GM23338 (cell line): ENCODE measurements at regions not wholly inside any gene's neighbourhood (a gene's known extent, or its start where the extent isn't known, plus 50 kb on each side); places are given as distances from the start of the nearest gene placed in this dataset.

Experiments used
- ATAC-seq: fragments of 200-7000 bp; cut with Tn5 transposase; 3 replicates; pipeline ENCODE4 v1.9.1; 2020
- DNase-seq: peaks from one replicate; pipeline ENCODE4 v3.0.0-alpha.2; 2015; ENCODE audit warnings: low spot score
- H2AFZ ChIP-seq: fragments of 200-600 bp; sonication (generic); 2 replicates; pipeline ENCODE4 v1.8.0; 2016; ENCODE audit warnings: antibody characterized with exemption, mild to moderate bottlenecking, moderate library complexity
- H3F3A ChIP-seq: fragments of 200-600 bp; sonication (generic); replicated peaks from 2 replicates; pipeline ENCODE4 v1.8.0; 2017; ENCODE audit warnings: antibody characterized with exemption, mixed run types, low read depth
- H3K27ac ChIP-seq: fragments of 200-600 bp; sonication (generic); 2 replicates; pipeline ENCODE4 v1.6.1; 2016; ENCODE audit warnings: low read depth
- H3K27me3 ChIP-seq: fragments of 200-600 bp; sonication (generic); 2 replicates; pipeline ENCODE4 v1.8.0; 2016; ENCODE audit warnings: mild to moderate bottlenecking, mixed run types, moderate library complexity; ENCODE audit not compliant: insufficient read depth
- H3K36me3 ChIP-seq: fragments of 200-600 bp; sonication (generic); 2 replicates; pipeline ENCODE4 v1.8.0; 2016; ENCODE audit warnings: mild to moderate bottlenecking; ENCODE audit not compliant: insufficient read depth
- H3K4me1 ChIP-seq: fragments of 200-600 bp; sonication (generic); 2 replicates; pipeline ENCODE4 v1.8.0; 2016; ENCODE audit warnings: mild to moderate bottlenecking, moderate library complexity; ENCODE audit not compliant: insufficient read depth
- H3K4me2 ChIP-seq: fragments of 200-600 bp; sonication (generic); 2 replicates; pipeline ENCODE4 v1.7.1; 2017; ENCODE audit warnings: mixed run types
- H3K4me3 ChIP-seq: fragments of 200-600 bp; sonication (generic); 2 replicates; pipeline ENCODE4 v1.6.1; 2016; ENCODE audit warnings: mixed run types
- H3K79me2 ChIP-seq: fragments of 200-600 bp; sonication (generic); replicated peaks from 2 replicates; pipeline ENCODE4 v1.8.0; 2017; ENCODE audit warnings: mild to moderate bottlenecking; ENCODE audit not compliant: insufficient read depth
- H3K9me2 ChIP-seq: fragments of 200-600 bp; sonication (generic); 2 replicates; pipeline ENCODE4 v1.8.0; 2017; ENCODE audit not compliant: insufficient read depth
- H4K20me1 ChIP-seq: fragments of 200-600 bp; sonication (generic); replicated peaks from 2 replicates; pipeline ENCODE4 v1.8.0; 2017; ENCODE audit warnings: mild to moderate bottlenecking; ENCODE audit not compliant: insufficient read depth
- H3K27ac Mint-ChIP-seq: 2 replicates; pipeline ENCODE4 v1.8.0; 2020; ENCODE audit warnings: inconsistent platforms, mild to moderate bottlenecking, moderate library complexity, mixed read lengths
- H3K27me3 Mint-ChIP-seq: 3 replicates; pipeline ENCODE4 v1.8.0; 2022; ENCODE audit warnings: low read depth, mild to moderate bottlenecking, moderate library complexity, mixed read lengths, inconsistent platforms; ENCODE audit not compliant: insufficient read depth, poor library complexity
- H3K36me3 Mint-ChIP-seq: 3 replicates; pipeline ENCODE4 v1.8.0; 2021; ENCODE audit warnings: low read depth, mild to moderate bottlenecking, inconsistent platforms, moderate library complexity, mixed read lengths
- H3K4me1 Mint-ChIP-seq: 3 replicates; pipeline ENCODE4 v1.8.0; 2020; ENCODE audit warnings: mild to moderate bottlenecking, inconsistent platforms, mixed read lengths
- H3K4me3 Mint-ChIP-seq: 3 replicates; pipeline ENCODE4 v1.8.0; 2021; ENCODE audit warnings: moderate library complexity, mild to moderate bottlenecking, inconsistent platforms, mixed read lengths
- H3K9me3 Mint-ChIP-seq: 3 replicates; pipeline ENCODE4 v1.8.0; 2020; ENCODE audit warnings: moderate library complexity, mild to moderate bottlenecking, inconsistent platforms, mixed read lengths
- EZH2 ChIP-seq: fragments of 200-600 bp; sonication (generic); IDR thresholded peaks from one replicate; pipeline ENCODE4 v1.8.0; 2017; ENCODE audit warnings: antibody characterized with exemption, mild to moderate bottlenecking, low read depth; ENCODE audit not compliant: unreplicated experiment
- JUNB ChIP-seq: IDR thresholded peaks from one replicate; pipeline ENCODE4 v1.6.1; 2016; ENCODE audit warnings: antibody characterized with exemption; ENCODE audit not compliant: unreplicated experiment
- NANOG ChIP-seq: IDR thresholded peaks from 2 replicates; pipeline ENCODE4 v1.6.1; 2016; ENCODE audit warnings: antibody characterized with exemption, borderline replicate concordance
- POLR2AphosphoS5 ChIP-seq: IDR thresholded peaks from 2 replicates; pipeline ENCODE4 v1.6.1; 2016; ENCODE audit warnings: antibody characterized with exemption, low read depth
- ZNF114 ChIP-seq: fragments of 250-450 bp; sonication (Bioruptor Pico); IDR thresholded peaks from 2 replicates; pipeline ENCODE4 v1.5.0; 2020; ENCODE audit warnings: mild to moderate bottlenecking, moderate library complexity
- TF ChIP-seq, protein P1 (sequence below): fragments of 250-450 bp; sonication (Bioruptor Pico); IDR thresholded peaks from 2 replicates; pipeline ENCODE4 v1.5.0; 2020; ENCODE audit warnings: mild to moderate bottlenecking, moderate library complexity
- TF ChIP-seq, protein P2 (sequence below), 2 experiments: fragments of 200-600 bp in 1 of 2; sonication (generic) in 1 of 2; conservative IDR thresholded peaks; 2 replicates each; pipeline versions ENCODE4 v1.5.1 to v1.6.1; 2016 to 2017; ENCODE audit warnings: antibody characterized with exemption in 2 of 2, low read depth in 2 of 2, mild to moderate bottlenecking in 2 of 2, moderate library complexity in 1 of 2

DNA sequence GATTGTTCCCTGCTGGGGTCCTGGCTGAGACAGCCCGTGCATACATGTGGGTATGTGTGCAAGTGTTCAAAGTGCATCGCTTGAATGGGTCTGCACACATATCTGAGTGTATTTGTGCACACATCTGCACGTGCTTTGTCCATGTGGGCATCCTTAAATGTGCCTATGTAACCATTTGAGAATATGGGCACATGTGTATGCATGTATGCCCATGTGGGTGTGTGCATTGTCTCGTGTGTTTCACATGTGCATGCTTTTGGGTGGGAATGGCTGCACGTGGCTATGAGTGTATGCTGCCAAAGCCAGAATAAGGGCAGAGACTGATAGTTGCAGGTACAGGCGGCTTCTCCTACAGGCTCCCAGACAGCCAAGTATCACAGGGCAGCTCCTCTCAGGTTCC lies 107.3 kb downstream of the LHX2 start:
- Histone ChIP-seq H3K27me3 (no peaks in the 10 kb centered on the region), H3K4me2 (no peak overlapping the region), H3K9me2 (no peaks in the 10 kb centered on the region), H4K20me1 (no peaks in the 10 kb centered on the region), H2AFZ (no peak overlapping the region), H3K4me1 (no peaks in the 10 kb centered on the region), H3F3A (no peaks in the 10 kb centered on the region), H3K4me3 (no peak overlapping the region), H3K79me2 (no peaks in the 10 kb centered on the region), H3K27ac (no peak overlapping the region), H3K36me3 (no peaks in the 10 kb centered on the region)
- H3K9me3 Mint-ChIP-seq: peaks cover 8% of the 10 kb centered on the region
- no peaks in the 10 kb centered on the region for H3K4me1 Mint-ChIP-seq
- H3K27me3 Mint-ChIP-seq: peaks cover 1% of the 10 kb centered on the region
- TF ChIP-seq JUNB (no peak), NANOG (no peak), ZNF114 (CRISPR knock-in tag) (no peak), POLR2AphosphoS5 (no peak), EZH2 (no peak)
- TF ChIP-seq, protein P1, sequence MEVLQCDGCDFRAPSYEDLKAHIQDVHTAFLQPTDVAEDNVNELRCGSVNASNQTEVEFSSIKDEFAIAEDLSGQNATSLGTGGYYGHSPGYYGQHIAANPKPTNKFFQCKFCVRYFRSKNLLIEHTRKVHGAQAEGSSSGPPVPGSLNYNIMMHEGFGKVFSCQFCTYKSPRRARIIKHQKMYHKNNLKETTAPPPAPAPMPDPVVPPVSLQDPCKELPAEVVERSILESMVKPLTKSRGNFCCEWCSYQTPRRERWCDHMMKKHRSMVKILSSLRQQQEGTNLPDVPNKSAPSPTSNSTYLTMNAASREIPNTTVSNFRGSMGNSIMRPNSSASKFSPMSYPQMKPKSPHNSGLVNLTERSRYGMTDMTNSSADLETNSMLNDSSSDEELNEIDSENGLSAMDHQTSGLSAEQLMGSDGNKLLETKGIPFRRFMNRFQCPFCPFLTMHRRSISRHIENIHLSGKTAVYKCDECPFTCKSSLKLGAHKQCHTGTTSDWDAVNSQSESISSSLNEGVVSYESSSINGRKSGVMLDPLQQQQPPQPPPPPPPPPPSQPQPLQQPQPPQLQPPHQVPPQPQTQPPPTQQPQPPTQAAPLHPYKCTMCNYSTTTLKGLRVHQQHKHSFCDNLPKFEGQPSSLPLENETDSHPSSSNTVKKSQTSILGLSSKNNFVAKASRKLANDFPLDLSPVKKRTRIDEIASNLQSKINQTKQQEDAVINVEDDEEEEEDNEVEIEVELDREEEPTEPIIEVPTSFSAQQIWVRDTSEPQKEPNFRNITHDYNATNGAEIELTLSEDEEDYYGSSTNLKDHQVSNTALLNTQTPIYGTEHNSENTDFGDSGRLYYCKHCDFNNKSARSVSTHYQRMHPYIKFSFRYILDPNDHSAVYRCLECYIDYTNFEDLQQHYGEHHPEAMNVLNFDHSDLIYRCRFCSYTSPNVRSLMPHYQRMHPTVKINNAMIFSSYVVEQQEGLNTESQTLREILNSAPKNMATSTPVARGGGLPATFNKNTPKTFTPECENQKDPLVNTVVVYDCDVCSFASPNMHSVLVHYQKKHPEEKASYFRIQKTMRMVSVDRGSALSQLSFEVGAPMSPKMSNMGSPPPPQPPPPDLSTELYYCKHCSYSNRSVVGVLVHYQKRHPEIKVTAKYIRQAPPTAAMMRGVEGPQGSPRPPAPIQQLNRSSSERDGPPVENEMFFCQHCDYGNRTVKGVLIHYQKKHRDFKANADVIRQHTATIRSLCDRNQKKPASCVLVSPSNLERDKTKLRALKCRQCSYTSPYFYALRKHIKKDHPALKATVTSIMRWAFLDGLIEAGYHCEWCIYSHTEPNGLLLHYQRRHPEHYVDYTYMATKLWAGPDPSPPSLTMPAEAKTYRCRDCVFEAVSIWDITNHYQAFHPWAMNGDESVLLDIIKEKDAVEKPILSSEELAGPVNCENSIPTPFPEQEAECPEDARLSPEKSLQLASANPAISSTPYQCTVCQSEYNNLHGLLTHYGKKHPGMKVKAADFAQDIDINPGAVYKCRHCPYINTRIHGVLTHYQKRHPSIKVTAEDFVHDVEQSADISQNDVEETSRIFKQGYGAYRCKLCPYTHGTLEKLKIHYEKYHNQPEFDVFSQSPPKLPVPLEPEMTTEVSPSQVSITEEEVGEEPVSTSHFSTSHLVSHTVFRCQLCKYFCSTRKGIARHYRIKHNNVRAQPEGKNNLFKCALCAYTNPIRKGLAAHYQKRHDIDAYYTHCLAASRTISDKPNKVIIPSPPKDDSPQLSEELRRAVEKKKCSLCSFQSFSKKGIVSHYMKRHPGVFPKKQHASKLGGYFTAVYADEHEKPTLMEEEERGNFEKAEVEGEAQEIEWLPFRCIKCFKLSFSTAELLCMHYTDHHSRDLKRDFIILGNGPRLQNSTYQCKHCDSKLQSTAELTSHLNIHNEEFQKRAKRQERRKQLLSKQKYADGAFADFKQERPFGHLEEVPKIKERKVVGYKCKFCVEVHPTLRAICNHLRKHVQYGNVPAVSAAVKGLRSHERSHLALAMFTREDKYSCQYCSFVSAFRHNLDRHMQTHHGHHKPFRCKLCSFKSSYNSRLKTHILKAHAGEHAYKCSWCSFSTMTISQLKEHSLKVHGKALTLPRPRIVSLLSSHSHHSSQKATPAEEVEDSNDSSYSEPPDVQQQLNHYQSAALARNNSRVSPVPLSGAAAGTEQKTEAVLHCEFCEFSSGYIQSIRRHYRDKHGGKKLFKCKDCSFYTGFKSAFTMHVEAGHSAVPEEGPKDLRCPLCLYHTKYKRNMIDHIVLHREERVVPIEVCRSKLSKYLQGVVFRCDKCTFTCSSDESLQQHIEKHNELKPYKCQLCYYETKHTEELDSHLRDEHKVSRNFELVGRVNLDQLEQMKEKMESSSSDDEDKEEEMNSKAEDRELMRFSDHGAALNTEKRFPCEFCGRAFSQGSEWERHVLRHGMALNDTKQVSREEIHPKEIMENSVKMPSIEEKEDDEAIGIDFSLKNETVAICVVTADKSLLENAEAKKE (CRISPR knock-in tag): no peak
- TF ChIP-seq, protein P2, sequence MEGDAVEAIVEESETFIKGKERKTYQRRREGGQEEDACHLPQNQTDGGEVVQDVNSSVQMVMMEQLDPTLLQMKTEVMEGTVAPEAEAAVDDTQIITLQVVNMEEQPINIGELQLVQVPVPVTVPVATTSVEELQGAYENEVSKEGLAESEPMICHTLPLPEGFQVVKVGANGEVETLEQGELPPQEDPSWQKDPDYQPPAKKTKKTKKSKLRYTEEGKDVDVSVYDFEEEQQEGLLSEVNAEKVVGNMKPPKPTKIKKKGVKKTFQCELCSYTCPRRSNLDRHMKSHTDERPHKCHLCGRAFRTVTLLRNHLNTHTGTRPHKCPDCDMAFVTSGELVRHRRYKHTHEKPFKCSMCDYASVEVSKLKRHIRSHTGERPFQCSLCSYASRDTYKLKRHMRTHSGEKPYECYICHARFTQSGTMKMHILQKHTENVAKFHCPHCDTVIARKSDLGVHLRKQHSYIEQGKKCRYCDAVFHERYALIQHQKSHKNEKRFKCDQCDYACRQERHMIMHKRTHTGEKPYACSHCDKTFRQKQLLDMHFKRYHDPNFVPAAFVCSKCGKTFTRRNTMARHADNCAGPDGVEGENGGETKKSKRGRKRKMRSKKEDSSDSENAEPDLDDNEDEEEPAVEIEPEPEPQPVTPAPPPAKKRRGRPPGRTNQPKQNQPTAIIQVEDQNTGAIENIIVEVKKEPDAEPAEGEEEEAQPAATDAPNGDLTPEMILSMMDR (conservative IDR thresholded peaks at IDR 0.05; ENCODE audit: low read depth in 2 of 2): no peak
- H3K36me3 Mint-ChIP-seq: no peaks in the 10 kb centered on the region
- ATAC-seq: no peak
- no peak overlapping the region for H3K4me3 Mint-ChIP-seq
- no peak for DNase-seq
- H3K27ac Mint-ChIP-seq: no peak overlapping the region
